Thoracic aorta (tissue), 2 donors: ENCODE measurements at regions not wholly inside any gene's neighbourhood (a gene's known extent, or its start where the extent isn't known, plus 50 kb on each side); places are given as distances from the start of the nearest gene placed in this dataset.

Experiments
- ATAC-seq: fragments of 150-250 bp; one replicate; pipeline ENCODE4 v1.8.0; 2017; ENCODE audit warnings: low read depth; ENCODE audit not compliant: insufficient number of reproducible peaks, low FRiP score
- DNase-seq: peaks from one replicate; pipeline ENCODE4 v3.0.0-alpha.2; 2020; ENCODE audit warnings: low spot score
- H3K27ac ChIP-seq, 2 donors: fragments of 200-600 bp; sonication (generic); 1 replicate in 1 of 2; 2 replicates in 1 of 2; pipeline ENCODE4 v1.5.1; 2016; ENCODE audit warnings: mild to moderate bottlenecking in 2 of 2, moderate library complexity in 2 of 2
- H3K27me3 ChIP-seq: fragments of 200-600 bp; sonication (generic); replicated peaks from 2 replicates; pipeline ENCODE4 v1.6.0; 2016; ENCODE audit warnings: mild to moderate bottlenecking; ENCODE audit not compliant: insufficient read depth
- H3K36me3 ChIP-seq: fragments of 200-600 bp; sonication (generic); one replicate; pipeline ENCODE4 v1.5.1; 2016
- H3K4me1 ChIP-seq, 2 donors: fragments of 200-600 bp; sonication (generic); 1 replicate in 1 of 2; 2 replicates in 1 of 2; pipeline versions ENCODE4 v1.5.1 to v1.6.0; 2016; ENCODE audit warnings: low read depth in 2 of 2, mild to moderate bottlenecking in 1 of 2; ENCODE audit not compliant: control insufficient read depth in 1 of 2
- H3K4me3 ChIP-seq: fragments of 200-600 bp; sonication (generic); 2 replicates; pipeline ENCODE4 v1.5.1; 2016; ENCODE audit warnings: mild to moderate bottlenecking
- H3K9me3 ChIP-seq: fragments of 200-600 bp; sonication (generic); 2 replicates; pipeline ENCODE4 v1.5.1; 2016
- TF ChIP-seq, protein P1 (sequence below): fragments of 200-600 bp; sonication (generic); IDR thresholded peaks from one replicate; pipeline ENCODE4 v1.5.1; 2019; ENCODE audit warnings: antibody characterized with exemption

DNA sequence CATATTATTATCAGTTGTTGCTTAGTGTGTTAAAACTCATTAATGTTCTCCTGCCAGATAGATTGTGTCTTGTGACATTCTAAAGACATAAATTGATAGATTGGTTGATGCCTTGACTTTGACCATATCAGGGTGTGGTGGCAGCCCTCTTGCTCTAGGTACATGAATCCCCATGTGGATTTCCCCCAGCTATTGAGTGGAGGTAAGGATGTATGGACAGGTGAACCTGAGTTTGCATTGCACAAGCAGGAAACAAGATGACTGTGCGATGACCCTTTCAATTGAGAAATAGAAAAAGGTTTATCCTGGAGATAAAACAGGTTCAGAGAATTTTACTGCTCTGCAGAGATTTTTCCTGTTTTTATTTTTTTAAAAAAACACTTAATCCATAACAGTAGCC is 619.2 kb downstream of the SPRY1 start:
- DNase-seq = no peak
- no peak overlapping the region for H3K27ac ChIP-seq
- no peak overlapping the region for H3K4me3 ChIP-seq
- H3K36me3 ChIP-seq = no peaks in the 10 kb centered on the region
- no peak for ATAC-seq
- H3K27me3 ChIP-seq = no peaks in the 10 kb centered on the region
- H3K9me3 ChIP-seq = no peaks in the 10 kb centered on the region
- peaks cover 15 to 25% of the 10 kb centered on the region in 2 donors for H3K4me1 ChIP-seq
- TF ChIP-seq, protein P1, sequence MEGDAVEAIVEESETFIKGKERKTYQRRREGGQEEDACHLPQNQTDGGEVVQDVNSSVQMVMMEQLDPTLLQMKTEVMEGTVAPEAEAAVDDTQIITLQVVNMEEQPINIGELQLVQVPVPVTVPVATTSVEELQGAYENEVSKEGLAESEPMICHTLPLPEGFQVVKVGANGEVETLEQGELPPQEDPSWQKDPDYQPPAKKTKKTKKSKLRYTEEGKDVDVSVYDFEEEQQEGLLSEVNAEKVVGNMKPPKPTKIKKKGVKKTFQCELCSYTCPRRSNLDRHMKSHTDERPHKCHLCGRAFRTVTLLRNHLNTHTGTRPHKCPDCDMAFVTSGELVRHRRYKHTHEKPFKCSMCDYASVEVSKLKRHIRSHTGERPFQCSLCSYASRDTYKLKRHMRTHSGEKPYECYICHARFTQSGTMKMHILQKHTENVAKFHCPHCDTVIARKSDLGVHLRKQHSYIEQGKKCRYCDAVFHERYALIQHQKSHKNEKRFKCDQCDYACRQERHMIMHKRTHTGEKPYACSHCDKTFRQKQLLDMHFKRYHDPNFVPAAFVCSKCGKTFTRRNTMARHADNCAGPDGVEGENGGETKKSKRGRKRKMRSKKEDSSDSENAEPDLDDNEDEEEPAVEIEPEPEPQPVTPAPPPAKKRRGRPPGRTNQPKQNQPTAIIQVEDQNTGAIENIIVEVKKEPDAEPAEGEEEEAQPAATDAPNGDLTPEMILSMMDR = no peak

DNA sequence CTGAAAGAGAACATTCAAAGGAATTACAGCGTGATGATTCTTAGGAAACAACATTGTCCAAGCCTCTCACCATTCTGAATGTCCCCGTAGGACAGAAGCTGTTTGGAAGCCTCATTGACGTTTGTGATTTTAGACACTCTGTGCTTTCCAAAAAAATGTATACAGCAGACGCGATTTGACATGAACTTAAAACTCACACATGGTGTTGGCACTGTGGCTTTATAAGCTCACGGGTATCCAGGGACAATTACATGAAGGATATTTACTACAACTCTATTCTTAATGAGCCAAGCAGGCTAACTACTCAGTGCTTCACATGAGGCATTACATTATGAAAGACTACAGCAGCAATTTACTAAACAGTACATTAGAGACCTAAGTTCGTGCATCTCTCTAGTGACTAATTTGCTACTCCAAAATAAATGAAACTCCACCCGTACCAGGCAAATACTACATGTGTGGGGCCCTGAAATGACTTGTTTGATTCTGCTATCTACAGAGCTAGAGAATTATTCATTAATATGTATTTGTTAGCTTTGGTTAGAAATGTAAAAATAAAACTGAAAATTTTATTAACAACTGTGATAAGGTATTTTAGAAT is 620.7 kb downstream of the SPRY1 start:
- Histone ChIP-seq H3K9me3 (no peaks in the 10 kb centered on the region), H3K36me3 (no peaks in the 10 kb centered on the region), H3K4me1 (peaks cover 15 to 31% of the 10 kb centered on the region in 2 donors), H3K27me3 (no peaks in the 10 kb centered on the region), H3K4me3 (no peak overlapping the region), H3K27ac (no peak overlapping the region)
- TF ChIP-seq, protein P1 = no peak
- DNase-seq (no peak), ATAC-seq (no peak)

DNA sequence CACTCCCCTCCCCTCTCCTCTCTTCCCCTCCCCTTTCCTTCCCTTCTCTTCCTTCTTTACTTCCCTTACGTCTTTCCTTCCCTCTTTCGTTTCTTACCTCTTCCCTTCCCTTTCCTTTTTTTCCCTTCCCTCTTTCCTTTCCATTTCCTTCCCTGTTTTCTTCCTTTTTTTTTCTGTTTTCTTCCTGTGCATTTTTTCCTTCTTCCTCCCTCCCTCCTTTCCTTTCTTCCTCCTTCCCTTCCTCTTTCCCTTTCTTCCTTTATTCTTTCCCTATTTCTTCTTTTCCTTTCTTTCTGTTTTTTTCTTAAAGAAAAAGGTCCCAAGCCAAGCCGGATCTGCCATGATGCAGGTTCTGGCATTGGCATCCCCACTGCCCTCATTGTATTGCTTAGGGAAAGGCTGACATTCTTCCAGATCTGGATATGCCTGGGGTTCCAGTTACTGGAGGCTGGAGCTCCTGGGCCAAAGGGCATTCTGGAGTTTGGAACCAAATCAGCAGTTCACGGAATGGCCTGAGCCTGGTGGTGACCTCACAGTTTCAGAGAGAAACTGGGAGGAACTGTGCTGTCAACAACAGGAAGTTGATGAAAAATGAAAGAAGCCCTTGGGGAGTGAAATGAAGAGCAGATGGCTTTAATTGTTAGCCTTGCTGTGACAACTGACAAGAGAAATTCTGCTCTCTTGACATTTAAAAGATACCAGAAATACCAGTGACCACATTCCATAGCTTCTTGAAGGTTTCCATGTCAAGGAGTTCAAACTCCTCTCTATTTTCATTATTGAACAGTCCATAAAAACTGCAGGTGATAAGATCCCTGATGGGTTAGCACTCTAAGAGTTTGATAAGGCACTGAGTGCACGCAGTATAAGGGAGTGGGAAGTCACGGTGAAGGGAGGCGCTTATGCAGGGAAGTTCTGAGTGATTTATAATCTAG is 622.1 kb downstream of the SPRY1 start:
- no peak for DNase-seq
- peak overlapping the region; percentile 12 for H3K4me3 ChIP-seq

DNA sequence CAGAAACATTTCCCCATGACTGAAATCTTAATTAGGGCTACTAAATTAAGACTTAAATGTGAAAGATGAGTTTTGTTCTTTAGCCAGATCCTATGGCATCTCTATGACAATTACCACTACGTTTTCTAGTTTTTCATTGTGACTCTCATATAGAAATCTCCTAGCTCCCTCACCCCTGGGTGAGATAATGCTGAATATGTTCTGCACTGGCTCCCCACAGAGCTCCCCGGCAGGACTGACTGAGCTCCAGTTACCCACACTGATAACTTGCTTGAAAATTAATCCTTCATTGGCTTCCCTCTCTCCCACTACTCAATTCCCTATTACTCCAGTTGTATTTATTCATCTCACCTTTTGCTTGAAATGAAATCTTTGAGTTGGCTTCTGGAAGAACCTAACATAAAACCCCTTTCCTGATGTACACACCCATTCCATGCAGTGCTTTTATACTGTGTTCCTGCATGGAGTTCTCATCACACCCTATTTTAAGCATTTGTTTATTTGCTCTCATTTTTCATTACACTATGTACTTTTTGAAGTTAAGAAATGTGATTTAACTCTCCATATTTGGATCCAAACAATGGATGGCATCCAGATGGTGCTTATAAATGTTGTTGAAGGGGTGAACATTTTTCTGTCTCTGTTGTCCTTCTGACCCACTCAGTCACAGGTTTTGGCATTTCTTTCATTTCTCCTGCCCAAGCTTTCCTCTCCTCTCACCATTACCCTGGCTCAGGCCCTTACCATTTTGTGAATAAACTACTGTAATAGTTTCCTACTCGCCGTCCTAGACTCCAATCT is 623.4 kb downstream of the SPRY1 start:
- Histone ChIP-seq H3K36me3 (no peaks in the 10 kb centered on the region), H3K4me1 (peaks cover 15 to 31% of the 10 kb centered on the region in 2 donors), H3K9me3 (no peaks in the 10 kb centered on the region), H3K4me3 (peak overlapping the region; percentile 12), H3K27me3 (no peaks in the 10 kb centered on the region), H3K27ac (peak overlapping the region; percentile 61 to 73)
- DNase-seq = no peak
- no peak for ATAC-seq
- TF ChIP-seq, protein P1 = no peak

More for the DNA sequence above, 622.1 kb downstream of the SPRY1 start:
- ATAC-seq = peak; percentile 69
- Histone ChIP-seq H3K27me3 (no peaks in the 10 kb centered on the region), H3K9me3 (no peaks in the 10 kb centered on the region), H3K27ac (peak overlapping the region; percentile 51 to 61), H3K4me1 (peaks cover 15 to 31% of the 10 kb centered on the region in 2 donors), H3K36me3 (no peaks in the 10 kb centered on the region)
- TF ChIP-seq, protein P1 = no peak

DNA sequence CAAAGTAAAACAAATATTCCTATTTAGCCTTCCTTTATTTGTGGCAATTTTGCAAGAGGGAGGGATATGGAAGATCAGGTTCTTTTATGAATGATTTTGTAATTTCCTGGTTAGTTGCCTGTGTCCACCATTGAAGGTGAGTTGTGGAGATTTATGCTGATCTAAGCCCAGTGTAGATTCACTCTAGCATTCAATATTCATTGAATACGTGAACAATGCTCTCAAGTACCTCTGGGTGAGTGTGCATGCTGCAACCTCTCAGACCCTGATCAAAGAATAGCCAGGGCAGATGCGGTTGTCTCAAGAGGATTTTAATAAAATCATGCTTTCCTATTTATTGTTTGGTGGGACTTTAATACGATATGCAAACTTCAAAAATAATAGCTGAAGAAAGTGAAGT is 628.4 kb downstream of the SPRY1 start:
- TF ChIP-seq, protein P1 = no peak
- no peak for DNase-seq

More for the DNA sequence above, 628.4 kb downstream of the SPRY1 start:
- H3K4me3 ChIP-seq = peak overlapping the region; percentile 44
- H3K9me3 ChIP-seq = no peaks in the 10 kb centered on the region
- peaks cover 4 to 45% of the 10 kb centered on the region in 2 donors for H3K4me1 ChIP-seq
- no peaks in the 10 kb centered on the region for H3K27me3 ChIP-seq
- no peaks in the 10 kb centered on the region for H3K36me3 ChIP-seq
- no peak for ATAC-seq
- no peak overlapping the region for H3K27ac ChIP-seq
